GM12878 (cell line): ENCODE measurements at regions not wholly inside any gene's neighbourhood (a gene's known extent, or its start where the extent isn't known, plus 50 kb on each side); places are given as distances from the start of the nearest gene placed in this dataset.

Source experiments
- ATAC-seq: fragments of 200-7000 bp; cut with Tn5 transposase; 3 replicates; pipeline ENCODE4 v1.9.1; 2020; ENCODE audit warnings: mild to moderate bottlenecking, moderate library complexity
- BruUV-seq: library from RNA; stranded (reverse); fragments of 400-500 nt; replicated peaks from 2 replicates; lab custom pipeline; 2021; lab: Mats Ljungman, UMichigan
- CTCF ChIA-PET: fragments of 300-600 bp; sonication (Branson Sonifier 250); formaldehyde crosslinking; extraction: SDS; loops from one replicate; lab custom pipeline; 2021; ENCODE audit warnings: inconsistent platforms; lab: Yijun Ruan, JAX
- POLR2A ChIA-PET: fragments of 350-600 bp; formaldehyde crosslinking; extraction: SDS; loops from one replicate; lab custom pipeline; 2021; ENCODE audit warnings: inconsistent platforms; lab: Charles Lee
- RAD21 ChIA-PET: fragments of 300-600 bp; sonication (Branson Sonifier 250); formaldehyde crosslinking; loops from one replicate; lab custom pipeline; 2023; ENCODE audit warnings: antibody characterized with exemption; ENCODE audit not compliant: unreplicated experiment; lab: Charles Lee
- SMC1A ChIA-PET: fragments of 300-600 bp; sonication (Branson Sonifier 250); formaldehyde crosslinking; loops from one replicate; lab custom pipeline; 2023; ENCODE audit not compliant: unreplicated experiment, uncharacterized antibody; lab: Charles Lee
- DNase-seq: peaks from one replicate; pipeline ENCODE4 v3.0.0-alpha.2; 2011; ENCODE audit warnings: low read depth, low spot score
- FAIRE-seq: peaks from 3 replicates; lab custom pipeline; 2011; peaks lifted over from hg19 to GRCh38; lab: Jason Lieb, UNC
- H2AFZ ChIP-seq: 2 replicates; pipeline ENCODE4 v1.6.0; 2011; ENCODE audit warnings: low read depth, low read length, control low read depth; ENCODE audit not compliant: control insufficient read depth
- H3K27ac ChIP-seq: 2 replicates; pipeline ENCODE4 v1.5.1; 2011; ENCODE audit warnings: control low read depth; ENCODE audit not compliant: control insufficient read depth, insufficient read depth
- H3K27me3 ChIP-seq, 2 experiments: replicated peaks in 1 of 2; 2 replicates each; pipeline versions ENCODE4 v1.6.0 to v1.6.1; 2011; ENCODE audit warnings: low read length in 1 of 2; ENCODE audit not compliant: control insufficient read depth in 2 of 2, insufficient read depth in 2 of 2
- H3K36me3 ChIP-seq, 2 experiments: 2 replicates each; pipeline ENCODE4 v1.5.1; 2011; ENCODE audit warnings: low read length in 1 of 2; ENCODE audit not compliant: control insufficient read depth in 2 of 2, insufficient read depth in 2 of 2
- H3K4me1 ChIP-seq: 2 replicates; pipeline ENCODE4 v1.6.1; 2011; ENCODE audit warnings: mild to moderate bottlenecking, low read length, moderate library complexity, mixed read lengths; ENCODE audit not compliant: control insufficient read depth, insufficient read depth
- H3K4me2 ChIP-seq: 2 replicates; pipeline ENCODE4 v1.6.0; 2011; ENCODE audit warnings: control low read depth; ENCODE audit not compliant: control insufficient read depth, insufficient read depth
- H3K4me3 ChIP-seq: fragments of 200-600 bp; sonication (generic); 2 replicates; pipeline ENCODE4 v1.5.1; 2016
- H3K79me2 ChIP-seq: 2 replicates; pipeline ENCODE4 v1.6.0; 2011; ENCODE audit warnings: low read length; ENCODE audit not compliant: control insufficient read depth, insufficient read depth
- H3K9ac ChIP-seq: 2 replicates; pipeline ENCODE4 v1.8.0; 2011; ENCODE audit warnings: low read length, control low read depth, mixed read lengths; ENCODE audit not compliant: control insufficient read depth, insufficient read depth
- H3K9me3 ChIP-seq: replicated peaks from 3 replicates; pipeline ENCODE4 v1.5.1; 2011; ENCODE audit warnings: mild to moderate bottlenecking, low read length; ENCODE audit not compliant: control insufficient read depth, insufficient read depth
- H4K20me1 ChIP-seq: 2 replicates; pipeline ENCODE4 v1.6.0; 2011; ENCODE audit not compliant: control insufficient read depth, insufficient read depth
- MTA3 ChIP-seq: IDR thresholded peaks from 2 replicates; pipeline ENCODE4 v1.6.1; 2012; ENCODE audit warnings: low read length, inconsistent platforms, borderline replicate concordance
- NR2C1 ChIP-seq: fragments of 450-650 bp; IDR thresholded peaks from 2 replicates; pipeline ENCODE4 v1.6.1; 2017; ENCODE audit warnings: antibody characterized with exemption, mild to moderate bottlenecking, moderate library complexity
- in situ Hi-C: fragments of 300-500 bp; cut with MboI; formaldehyde crosslinking; loops from 9 replicates; pipeline ENCODE4 v1.14.3; 2018; ENCODE audit warnings: mixed read lengths
- intact Hi-C: fragments of 100-400 bp; cut with micrococcal nuclease; formaldehyde crosslinking; loops from one replicate; pipeline ENCODE4 v1.14.2; 2022; ENCODE audit not compliant: unreplicated experiment
- TF ChIP-seq, protein P1 (sequence below): IDR thresholded peaks from 2 replicates; pipeline ENCODE4 v1.6.1; 2012; ENCODE audit warnings: mild to moderate bottlenecking, low read depth, low read length
- TF ChIP-seq, protein P2 (sequence below): fragments of 450-650 bp; IDR thresholded peaks from 2 replicates; pipeline ENCODE4 v1.6.1; 2017; ENCODE audit warnings: low read depth, mild to moderate bottlenecking, moderate library complexity

DNA sequence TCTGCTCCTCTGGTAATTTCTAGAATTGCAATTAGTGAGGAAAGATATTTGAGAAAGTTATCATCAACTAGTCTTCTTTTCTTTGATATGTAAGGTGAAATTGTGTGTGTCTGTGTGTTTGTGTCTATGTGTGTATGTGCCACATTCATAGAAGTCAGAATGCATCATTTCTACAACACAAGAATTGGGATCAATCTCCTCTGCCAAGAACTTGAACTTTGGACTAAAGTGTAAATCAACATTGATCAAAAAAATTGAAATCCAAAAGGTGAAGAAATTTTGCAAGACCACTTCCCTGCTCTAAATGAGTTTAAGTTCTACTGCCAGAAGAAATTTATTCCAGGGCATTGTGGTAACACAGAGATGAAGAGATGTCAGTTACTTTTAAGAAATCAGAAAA is 1072.8 kb downstream of the GRM8 start:
- ChIA-PET SMC1A (no interaction called here), POLR2A (no interaction called here), CTCF (no interaction called here), RAD21 (no interaction called here)
- Histone ChIP-seq H3K9ac (no peak overlapping the region), H3K27me3 (no peaks in the 10 kb centered on the region), H3K9me3 (no peaks in the 10 kb centered on the region), H3K4me2 (no peak overlapping the region), H3K79me2 (no peaks in the 10 kb centered on the region), H3K4me3 (no peak overlapping the region), H3K4me1 (no peaks in the 10 kb centered on the region), H3K27ac (no peak overlapping the region), H3K36me3 (no peaks in the 10 kb centered on the region), H2AFZ (no peak overlapping the region), H4K20me1 (no peaks in the 10 kb centered on the region)
- BruUV-seq = no TSS peak
- DNase-seq = no peak
- TF ChIP-seq, protein P1, sequence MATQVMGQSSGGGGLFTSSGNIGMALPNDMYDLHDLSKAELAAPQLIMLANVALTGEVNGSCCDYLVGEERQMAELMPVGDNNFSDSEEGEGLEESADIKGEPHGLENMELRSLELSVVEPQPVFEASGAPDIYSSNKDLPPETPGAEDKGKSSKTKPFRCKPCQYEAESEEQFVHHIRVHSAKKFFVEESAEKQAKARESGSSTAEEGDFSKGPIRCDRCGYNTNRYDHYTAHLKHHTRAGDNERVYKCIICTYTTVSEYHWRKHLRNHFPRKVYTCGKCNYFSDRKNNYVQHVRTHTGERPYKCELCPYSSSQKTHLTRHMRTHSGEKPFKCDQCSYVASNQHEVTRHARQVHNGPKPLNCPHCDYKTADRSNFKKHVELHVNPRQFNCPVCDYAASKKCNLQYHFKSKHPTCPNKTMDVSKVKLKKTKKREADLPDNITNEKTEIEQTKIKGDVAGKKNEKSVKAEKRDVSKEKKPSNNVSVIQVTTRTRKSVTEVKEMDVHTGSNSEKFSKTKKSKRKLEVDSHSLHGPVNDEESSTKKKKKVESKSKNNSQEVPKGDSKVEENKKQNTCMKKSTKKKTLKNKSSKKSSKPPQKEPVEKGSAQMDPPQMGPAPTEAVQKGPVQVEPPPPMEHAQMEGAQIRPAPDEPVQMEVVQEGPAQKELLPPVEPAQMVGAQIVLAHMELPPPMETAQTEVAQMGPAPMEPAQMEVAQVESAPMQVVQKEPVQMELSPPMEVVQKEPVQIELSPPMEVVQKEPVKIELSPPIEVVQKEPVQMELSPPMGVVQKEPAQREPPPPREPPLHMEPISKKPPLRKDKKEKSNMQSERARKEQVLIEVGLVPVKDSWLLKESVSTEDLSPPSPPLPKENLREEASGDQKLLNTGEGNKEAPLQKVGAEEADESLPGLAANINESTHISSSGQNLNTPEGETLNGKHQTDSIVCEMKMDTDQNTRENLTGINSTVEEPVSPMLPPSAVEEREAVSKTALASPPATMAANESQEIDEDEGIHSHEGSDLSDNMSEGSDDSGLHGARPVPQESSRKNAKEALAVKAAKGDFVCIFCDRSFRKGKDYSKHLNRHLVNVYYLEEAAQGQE = no peak
- TF ChIP-seq, protein P2, sequence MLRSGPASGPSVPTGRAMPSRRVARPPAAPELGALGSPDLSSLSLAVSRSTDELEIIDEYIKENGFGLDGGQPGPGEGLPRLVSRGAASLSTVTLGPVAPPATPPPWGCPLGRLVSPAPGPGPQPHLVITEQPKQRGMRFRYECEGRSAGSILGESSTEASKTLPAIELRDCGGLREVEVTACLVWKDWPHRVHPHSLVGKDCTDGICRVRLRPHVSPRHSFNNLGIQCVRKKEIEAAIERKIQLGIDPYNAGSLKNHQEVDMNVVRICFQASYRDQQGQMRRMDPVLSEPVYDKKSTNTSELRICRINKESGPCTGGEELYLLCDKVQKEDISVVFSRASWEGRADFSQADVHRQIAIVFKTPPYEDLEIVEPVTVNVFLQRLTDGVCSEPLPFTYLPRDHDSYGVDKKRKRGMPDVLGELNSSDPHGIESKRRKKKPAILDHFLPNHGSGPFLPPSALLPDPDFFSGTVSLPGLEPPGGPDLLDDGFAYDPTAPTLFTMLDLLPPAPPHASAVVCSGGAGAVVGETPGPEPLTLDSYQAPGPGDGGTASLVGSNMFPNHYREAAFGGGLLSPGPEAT = no peak
- TF ChIP-seq NR2C1 = no peak
- TF ChIP-seq MTA3 = no peak
- ATAC-seq = no peak
- intact Hi-C loops (no loop called here), in situ Hi-C loops (no loop called here)
- FAIRE-seq = no peak
